EH (cell line): ENCODE measurements at regions not wholly inside any gene's neighbourhood (a gene's known extent, or its start where the extent isn't known, plus 50 kb on each side); places are given as distances from the start of the nearest gene placed in this dataset.
A peak's percentile ranks its signal among the peaks of the same experiment; 100 is the strongest.

Source experiments
- DNase-seq: peaks from one replicate; pipeline ENCODE4 v3.0.0-alpha.2; 2015; ENCODE audit warnings: low read depth

DNA sequence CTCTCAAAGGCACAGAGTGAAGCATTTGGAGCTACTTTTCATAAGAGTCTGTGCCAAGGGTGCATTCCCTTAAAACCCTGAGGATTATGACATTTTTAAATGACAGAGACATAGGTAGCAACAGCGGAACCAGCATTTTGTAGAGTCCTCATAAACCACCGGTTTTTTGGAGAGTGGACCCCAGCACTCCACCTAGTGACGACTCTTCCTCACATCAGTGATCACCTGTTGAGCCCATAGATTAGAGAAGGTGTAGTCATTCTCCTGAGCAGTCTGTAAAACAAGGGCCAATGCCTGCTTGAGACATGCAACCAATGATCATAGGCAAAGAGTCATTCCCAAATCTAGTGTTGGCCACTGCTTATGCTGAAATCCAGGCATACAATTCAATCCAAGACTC lies 399.1 kb downstream of the GXYLT1 start:
- DNase-seq, result no peak

DNA sequence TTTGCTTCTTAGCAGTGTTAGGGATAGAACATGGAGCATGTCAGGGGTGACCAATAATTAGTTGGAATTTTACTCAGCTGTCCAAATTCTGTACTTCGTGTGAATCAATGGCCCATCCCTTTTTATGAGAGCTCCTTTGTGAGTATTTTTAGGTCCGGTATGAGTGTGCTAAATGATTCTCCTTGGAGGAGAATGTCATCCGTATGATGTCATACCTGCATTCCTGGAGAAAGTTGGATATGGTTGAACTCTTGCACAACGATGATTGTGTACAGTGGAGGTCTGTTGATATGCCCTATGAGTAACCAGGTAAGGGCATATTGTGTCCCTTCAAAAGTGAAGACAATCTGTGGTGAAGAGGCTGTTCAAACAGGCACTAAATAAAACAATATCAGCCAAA lies 400.8 kb downstream of the GXYLT1 start:
- DNase-seq, result peak; percentile 0

DNA sequence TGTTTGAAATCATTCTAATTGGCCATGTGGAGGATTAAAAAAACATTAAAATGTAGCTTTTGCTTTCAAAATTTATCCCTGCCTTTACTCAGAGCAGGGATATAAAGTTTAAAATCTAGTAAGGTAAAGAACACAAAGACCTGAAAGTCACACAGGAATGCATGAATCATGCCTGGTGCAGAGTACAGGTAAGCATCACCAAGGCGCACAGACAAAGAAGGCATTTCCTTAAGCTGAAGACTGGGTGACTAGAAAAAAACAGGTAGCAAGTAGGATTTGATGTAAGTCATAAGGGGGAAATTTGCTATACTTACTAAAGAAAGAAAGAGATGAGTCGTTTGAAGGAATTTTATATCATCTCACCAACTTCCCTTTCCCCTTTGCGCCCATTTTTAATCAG lies 405.6 kb downstream of the GXYLT1 start:
- no peak for DNase-seq

DNA sequence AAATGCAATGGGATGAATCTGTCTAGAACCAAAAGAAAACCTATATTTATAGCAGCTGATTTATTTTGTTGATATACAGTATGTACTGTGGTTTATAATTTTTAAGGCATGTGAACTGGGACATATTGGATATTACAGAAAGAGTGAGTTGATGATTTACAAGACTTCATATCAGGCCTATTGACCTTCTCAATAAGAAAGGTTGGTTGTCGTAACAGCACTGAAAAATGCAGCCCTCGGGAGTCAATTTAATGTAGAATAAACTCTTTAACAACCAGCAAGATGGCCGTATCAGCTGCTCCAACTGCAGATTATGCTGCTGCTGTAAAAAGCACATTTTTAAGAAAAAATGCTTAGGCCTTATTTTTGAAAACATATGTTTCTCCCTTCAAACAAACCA lies 407.3 kb downstream of the GXYLT1 start:
- no peak for DNase-seq

DNA sequence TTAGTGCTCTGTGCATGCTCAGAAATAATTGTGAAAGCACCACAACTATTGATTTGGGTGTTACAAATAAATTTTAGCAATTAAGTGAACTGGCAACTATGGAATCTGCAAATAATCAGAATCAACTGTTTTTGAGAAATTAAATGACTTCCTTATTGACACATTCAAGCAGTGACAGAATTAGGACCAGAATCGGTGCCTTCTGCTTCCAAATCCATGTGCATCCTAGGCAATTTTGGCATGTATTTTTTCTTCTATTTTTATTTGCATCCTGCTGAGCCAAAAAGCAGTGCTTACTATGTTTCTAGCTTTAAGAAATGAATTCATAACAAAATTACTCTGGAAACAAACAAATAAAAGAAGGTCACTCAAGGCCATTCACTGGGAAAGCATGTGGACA lies 408.2 kb downstream of the GXYLT1 start:
- no peak for DNase-seq

DNA sequence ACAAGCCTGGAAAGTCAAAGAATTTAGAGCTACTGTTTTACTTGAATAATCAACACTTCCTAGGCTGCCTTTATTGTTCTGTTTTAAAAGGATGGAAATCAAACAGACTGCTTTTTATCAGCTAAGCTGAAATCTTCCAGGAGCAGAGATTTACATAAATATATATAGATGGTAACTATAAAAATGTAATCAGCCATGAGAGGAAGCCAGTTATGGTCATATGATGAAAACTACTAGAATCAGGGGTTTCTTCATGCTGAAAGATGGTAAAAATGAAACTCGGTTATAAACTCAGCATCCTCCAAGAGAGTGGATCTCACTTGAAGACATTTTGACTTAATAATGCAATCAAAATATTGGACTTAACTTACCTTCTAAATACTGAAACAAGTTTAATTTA lies 413.0 kb downstream of the GXYLT1 start:
- no peak for DNase-seq

DNA sequence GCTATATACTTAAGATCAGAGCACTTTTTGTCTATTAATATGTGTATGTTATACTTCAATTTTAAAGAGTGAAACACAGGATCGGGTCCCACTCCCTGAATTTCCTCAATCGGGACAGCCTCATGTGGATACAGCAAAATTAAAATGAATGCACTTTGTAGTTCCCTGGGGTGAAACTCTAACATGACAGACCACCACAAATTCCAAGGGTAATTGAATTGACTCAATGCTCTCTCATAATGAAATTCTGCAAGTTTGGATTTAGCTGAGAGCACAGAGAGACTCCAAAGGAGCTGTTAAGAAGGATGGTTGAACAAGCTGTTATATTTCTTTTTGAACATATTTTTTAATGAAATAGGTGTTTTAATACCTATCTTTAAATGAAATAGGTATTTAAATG lies 413.6 kb downstream of the GXYLT1 start:
- no peak for DNase-seq

DNA sequence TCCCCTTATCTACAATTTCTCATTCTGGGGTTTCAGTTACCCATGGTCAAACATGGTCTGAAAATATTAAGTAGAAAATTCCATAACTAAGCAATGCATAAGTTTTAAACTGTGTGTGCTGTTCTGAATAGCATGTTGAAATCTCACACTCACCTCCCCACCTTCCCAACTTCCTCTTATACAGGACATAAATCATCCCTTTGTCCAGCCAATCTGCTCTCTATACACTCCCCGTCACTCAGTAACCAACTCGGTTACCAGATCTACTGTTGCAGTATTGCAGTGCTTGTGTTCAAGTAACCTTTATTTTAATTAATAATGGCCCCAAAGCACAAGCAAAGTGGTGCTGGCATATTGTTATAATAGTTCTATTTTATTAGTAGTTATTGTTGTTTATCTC lies 420.5 kb downstream of the GXYLT1 start:
- DNase-seq, result no peak

DNA sequence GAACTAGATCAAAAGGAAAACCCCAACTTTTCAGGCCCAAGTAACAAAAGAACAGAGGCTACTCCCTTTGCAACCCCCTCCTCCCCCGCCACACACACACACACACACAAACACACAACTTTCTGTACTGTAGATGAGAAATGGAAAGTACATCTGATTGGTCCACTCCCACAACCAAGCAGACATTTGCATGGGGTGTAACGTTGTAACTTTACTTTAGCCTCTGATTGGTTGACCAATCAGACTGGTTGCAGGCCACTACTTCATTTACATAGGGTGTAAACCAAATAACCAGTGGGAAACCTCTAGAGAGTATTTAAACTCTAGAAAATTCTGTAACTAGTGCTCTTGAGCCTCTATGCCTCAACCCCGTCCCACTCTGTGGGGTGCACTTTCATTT lies 425.5 kb downstream of the GXYLT1 start:
- no peak for DNase-seq

DNA sequence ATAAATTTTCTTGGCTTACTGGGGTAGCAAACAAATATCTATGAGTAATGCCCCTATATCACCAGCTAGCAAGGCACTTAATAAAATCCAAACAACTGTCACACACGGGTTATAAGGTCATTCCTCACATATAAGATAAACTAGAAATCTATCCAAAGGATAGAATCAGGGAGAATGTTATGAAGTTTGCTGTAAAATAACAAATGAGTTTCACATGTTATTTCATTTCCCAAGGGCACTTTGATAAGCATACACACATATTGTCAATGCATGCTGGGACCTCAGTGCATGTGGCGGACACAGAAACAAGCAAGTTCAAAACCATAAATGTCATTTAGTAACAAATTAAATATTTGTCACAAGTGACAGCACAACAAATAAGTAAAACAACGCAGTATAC lies 429.4 kb downstream of the GXYLT1 start:
- no peak for DNase-seq

DNA sequence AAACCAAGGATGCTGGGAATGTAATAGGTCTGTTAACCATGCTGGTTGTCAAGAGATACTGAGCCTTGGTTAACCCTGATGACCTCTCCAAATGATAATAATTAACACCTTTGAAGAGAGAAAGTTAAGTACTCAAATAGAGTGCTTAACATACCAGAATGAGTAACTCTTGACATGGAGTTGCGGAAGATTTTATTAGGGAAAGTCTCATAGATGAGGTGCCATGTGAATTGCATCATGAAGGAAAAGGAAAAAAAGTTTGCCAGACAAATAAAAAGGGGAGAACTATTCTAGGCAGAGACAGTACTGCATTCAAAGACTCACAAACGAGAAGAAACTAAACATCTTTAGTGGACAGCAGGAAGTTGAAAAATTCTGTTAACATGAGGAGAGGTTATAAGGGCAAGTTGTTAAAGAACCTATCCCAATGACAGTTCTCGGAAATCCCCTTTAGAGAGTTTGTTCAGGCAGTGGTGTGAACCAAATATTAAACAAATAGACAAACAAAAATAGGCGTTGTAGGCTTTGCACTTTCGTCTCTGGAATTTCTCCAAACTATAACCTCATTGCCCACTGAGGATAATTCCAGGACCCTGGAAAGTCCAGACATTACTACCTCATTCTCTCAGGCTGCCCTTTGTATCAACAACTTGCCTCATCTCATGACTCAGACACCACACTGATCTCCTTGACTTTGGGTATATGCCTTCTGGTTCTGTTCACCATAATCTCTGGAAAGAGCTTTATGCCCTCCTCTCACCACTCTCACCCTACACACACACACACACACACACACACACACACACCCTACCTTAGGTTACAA lies 435.0 kb downstream of the GXYLT1 start:
- peak; percentile 11 for DNase-seq

DNA sequence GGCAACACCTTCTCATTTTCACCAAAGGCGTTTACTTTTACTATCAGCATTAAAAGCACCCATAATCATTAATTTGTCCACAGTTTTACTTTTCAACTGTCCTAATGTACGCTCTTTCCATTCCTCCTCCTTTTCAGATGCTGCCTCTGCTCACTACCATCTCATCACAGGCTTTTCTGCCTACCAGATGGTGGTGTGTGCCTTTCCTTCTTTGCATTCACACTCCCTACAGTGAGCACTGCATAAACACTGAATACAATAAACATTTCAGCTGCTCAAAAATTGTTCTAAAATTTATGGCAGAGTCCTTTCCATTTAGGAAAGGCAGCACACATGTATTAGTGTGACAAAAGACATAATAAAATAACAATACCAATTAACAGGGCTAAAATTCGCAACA lies 435.7 kb downstream of the GXYLT1 start:
- DNase-seq, result no peak

DNA sequence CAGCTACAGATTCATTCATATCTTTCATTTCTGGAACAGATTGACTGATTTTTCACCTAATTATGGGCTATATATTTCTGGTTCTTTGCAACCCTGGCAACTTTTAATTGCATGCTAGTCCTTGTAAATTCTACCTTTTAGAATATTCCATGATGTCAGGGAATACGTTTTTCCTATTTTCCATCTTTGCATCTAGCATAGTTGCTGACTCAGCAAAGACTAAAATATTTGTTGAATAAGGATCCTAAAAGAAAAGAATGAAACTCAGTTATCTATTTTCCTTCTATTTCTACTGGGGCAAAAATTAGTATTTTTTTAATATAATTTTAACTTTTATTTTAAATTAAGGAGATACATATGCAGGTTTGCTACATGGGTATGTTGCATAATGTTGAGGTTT lies 438.3 kb downstream of the GXYLT1 start:
- no peak for DNase-seq

DNA sequence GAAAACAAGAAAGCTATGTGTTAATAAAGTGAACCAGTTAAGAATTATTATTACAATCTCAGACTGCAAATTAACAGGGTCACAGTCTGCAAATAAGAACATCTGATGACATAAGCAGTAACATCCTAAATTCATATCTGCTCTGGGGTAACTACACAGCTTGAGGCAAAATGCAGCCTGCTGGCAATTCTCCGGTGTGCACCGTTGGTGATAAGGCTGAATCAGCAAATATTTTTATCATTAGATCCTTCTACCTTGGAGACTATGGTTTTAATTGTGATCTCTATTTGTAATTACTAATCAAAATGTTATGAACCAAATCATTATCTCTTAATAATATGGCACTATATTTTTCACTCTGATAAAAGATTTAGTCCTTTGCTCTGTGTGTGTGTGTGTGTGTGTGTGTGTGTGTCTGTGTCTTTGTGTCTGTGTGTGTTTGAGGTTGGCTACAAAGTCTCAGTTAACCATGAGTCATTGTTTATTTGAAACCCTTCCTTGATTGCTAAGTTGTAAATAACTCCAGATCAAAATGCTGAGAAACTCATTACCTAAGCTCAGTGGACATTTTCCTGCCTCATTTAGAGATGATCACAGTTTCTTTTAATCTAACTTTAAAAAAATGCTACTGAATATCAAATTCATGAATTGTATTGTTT lies 442.6 kb downstream of the GXYLT1 start:
- no peak for DNase-seq

DNA sequence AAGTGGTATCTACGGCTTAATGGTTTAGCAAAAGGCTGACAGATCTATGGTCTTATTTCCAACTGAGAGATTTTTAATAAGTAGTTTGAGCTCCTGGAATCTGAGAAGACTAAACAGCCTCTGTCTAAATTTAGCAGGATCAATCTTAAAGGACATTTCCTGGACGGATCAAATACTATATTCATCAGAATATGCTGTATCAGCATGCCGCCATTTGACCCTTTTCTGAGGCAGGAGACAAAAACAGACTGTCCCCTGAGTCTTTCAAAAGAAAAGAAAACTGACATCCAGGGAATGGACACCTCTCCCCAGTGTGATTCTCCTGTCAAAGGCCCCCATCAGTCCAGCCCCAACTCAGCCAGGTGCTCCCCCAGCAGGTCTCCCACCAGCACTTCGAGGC lies 443.7 kb downstream of the GXYLT1 start:
- no peak for DNase-seq

DNA sequence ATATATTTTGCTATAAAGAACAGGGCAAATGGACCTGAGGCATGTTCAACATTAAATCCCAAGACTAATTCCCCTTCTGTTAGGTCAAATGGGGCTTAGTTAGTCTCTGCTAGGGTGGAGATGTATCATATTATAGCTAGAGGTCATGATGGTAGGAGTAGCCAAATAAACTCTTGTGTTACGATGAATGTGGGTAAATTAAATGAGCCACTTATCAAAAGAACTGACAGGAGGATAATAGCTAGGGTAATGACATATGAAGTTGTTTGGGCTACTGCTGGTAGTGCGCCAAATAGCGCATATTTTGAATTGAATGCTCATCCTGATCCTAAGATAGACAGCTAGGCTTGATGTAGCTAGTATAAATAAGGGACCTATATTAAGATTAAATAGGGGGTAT lies 445.0 kb downstream of the GXYLT1 start:
- no peak for DNase-seq

DNA sequence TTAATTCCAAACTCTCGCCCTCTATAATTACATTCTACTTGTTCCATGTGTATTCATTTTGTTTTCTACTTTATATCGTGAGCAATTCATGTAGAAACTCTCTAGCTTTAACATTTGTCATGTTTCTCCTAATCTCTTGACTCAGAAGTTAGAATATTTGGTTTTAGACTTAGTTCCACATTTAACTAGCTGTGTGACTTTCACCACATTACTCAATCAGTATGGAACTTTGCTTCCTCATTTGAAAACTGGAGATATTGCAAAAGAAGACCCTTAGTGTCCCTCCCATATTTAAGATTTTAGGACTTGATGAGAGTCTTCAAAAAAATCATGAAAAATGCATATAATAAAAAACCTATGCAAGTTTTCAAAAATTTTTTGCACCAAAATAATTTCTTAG lies 447.5 kb downstream of the GXYLT1 start:
- DNase-seq, result no peak

DNA sequence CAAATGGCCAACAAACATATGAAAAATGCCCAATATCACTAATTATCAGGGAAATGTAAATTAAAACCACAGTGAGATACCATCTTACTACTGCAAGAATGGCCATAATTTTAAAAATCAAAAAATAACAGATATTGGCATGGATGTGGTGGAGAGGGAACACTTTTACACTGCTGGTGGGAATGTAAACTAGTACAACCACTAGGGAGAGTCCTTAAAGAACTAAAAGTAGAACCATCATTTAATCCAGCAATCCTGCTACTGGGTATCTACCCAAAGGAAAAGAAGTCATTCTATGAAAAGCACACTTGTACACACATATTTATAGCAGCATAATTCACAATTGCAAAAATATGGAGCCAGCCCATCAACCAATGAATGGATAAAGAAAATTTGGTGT lies 459.7 kb downstream of the GXYLT1 start:
- DNase-seq, result peak; percentile 47

DNA sequence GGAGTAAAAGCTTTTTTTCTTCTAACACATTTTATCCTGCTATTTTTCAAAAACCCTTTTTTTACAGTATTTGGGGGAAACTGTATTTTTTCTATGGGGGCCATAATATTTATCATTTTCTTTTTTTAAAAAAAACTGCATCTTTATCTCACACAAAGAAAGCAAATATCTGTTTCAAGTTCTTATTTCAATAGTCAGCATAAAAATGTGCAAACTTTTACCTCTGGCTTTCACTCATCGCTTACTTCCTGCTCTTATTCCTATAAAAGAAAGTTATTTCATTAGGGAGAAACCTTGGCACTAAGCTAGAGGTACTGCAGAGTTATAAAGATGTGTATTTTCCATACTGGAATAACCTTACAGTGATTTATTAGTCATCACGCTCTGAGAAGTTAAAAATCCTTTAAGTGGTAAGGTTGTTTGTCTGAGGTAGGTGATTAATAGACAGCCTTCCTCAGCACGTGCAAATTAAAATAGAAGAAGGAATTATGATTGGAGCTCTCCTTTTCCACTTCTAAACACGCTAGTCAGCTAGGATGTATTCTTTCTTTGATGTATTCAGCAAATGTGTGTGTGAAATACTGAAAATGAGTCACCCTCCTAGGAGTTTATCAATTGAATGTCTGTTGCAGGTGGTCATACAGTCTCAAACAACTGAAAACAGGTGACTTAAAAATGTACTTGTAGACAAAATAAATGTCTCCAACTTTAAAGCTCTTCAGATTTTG lies 461.0 kb downstream of the GXYLT1 start:
- DNase-seq, result no peak

DNA sequence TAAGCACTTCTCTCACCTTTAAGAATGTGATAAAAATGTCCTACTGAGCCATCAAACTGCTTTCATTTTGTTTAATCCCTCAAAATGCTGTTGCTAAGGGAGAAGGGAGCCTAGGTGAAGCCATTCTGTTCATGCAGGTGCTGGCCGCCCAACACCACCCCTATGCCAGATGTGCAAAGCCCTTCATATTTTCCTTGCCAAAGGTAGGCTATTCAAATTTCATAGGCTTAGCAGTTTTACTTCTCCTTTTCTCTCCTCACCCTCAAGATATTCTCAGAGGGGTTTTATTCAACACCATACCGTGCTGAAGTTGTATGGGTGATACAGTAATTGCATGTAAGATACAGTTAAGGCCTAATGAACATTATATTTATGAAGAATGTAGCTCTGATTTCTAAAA lies 461.7 kb downstream of the GXYLT1 start:
- DNase-seq, result no peak

DNA sequence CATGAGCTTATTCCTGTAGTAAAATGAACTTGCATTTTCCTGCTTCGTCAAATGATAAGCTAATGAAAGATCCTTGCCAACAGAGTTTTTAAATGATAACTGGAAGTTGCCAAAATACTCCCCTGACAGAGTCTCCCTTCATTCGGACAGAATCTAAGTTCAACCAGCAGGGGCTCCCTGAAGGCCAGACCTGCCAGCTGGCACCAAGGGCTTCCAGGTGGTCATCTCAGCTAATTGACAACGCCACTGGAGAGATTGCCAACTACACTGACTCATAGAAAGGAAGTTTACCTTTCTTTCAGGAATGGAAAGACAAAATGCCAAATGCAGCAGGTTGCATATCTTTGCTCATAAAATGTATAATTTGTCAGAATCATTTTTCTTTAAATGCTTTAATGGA lies 462.8 kb downstream of the GXYLT1 start:
- DNase-seq, result no peak

DNA sequence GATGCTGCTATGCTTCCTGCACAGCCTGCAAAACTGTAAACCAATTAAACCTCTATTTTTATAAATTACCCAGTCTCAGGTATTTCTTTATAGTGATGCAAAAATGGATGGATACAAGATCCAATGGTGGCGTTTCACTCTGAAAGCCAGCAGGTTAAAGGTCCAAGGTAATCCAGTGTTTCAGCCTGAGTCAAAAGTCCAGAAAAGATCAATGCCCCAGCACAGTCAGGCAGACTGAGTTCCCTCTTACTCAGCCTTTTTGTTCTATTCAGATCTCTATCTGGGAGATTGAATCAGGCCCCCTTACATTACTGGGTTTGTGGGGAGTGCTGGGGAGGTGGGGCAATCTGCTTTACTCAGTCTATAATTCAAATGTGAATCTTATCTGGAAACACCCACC lies 464.5 kb downstream of the GXYLT1 start:
- DNase-seq, result no peak

DNA sequence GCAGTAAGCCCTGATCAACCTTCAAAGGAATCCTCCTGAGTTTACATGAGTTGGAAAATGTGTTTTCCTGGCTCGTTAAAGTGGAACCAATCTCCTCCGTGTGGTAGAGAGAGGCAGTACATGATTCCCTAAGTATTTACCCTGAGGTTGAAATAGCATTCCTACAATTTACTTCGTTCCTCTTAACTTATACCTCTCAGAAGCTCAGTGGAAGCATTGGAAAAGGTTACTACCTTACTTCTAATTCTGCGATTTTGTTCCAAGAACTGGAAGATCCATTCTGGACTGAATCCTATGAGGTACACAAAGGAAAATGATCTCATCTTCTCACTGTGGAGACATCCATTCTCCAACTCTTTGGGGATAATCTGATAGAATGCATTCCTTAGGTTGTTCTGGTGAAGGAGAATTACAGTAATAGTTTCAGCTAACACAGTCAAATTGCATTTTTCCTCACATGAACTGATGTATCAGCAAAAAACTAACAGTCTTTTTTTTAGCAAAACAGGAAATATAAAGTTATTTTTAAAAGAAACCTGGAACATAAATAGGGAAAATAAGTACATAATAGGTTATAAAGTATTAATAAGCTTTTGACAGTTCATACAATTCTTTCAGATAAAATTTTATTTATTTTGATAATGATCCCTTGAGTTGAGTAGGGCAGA lies 475.6 kb downstream of the PDZRN4 start:
- DNase-seq, result peak; percentile 32
